GM21786 (cell line): ENCODE measurements at regions not wholly inside any gene's neighbourhood (a gene's known extent, or its start where the extent isn't known, plus 50 kb on each side); places are given as distances from the start of the nearest gene placed in this dataset.
"Not testable (repeated sequence)": the region's sequence is repeated elsewhere in the genome, so short reads cannot be mapped to it uniquely, and the experiment has no call there.

Experiments
- ATAC-seq: cut with Tn5 transposase; IDR thresholded peaks from one replicate; pipeline ENCODE4 v1.9.1; 2021; ENCODE audit not compliant: unreplicated experiment

DNA sequence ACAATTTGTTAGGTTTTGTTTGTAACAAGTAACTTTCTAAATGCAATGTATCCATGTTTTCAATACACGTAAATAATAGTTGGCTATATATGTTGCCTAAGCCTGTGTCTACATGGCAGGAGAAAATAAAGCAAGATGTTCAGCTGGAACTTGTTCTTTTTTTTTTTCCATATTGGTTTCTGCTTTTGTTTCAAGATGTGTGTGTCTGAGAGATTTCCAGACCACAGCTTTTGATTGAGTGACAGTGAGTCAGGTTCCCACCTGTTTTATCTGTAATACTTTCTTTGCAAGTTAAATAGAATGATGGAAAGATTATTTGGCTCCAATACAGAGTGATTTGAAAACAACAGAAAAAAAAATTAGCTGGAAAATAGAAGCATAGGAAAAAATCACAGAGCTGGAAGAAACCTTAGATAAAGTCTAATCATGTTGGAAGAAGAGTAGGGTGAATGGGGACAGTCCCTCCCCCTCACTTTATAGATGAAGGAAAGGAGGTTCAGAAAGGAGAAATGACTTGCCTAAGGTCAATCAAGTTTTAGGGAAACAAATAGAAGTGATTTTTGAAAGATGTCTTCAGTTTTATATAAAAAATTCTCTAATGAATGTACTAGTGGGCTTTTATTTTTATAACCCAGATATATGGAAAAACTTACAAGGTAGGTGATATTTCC lies 150.9 kb upstream of the STMND1 start:
- ATAC-seq, result no peak

DNA sequence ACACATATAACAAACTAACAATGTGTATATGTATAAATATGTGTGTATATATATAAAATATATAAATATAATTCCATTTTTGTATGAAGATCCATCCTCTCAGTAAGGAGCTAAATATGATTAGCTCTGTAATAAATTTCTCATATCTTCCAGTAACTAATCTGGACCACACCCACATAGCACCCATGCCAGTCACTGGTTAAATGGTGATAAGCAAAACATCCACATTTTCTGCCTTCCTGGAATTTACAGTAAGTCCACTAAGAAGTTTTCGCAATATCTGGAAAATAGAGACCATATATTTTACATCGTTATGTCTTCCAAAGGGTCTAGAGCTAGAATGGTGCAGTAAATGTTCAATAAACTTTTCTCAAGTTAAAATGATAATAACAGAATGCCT lies 151.5 kb upstream of the STMND1 start:
- ATAC-seq, result no peak

DNA sequence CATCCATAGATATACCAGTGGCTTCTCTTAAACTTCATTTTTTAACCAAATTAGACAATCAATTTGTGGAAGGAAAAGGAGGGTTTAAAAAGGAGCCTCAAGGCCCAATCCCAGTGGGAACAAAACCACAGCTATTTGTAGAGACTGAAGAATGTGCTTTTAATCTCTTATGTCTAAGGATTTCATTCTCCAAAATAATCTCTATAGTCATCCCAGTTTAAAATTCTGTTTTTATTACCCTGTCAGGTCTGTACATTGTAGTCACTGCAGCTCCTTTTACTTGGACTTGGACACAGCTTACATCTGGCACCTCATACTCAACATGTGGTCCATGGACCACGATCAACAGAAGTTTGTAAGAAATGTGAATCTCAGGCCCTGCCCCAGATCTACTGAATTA lies 152.1 kb upstream of the STMND1 start:
- no peak for ATAC-seq

DNA sequence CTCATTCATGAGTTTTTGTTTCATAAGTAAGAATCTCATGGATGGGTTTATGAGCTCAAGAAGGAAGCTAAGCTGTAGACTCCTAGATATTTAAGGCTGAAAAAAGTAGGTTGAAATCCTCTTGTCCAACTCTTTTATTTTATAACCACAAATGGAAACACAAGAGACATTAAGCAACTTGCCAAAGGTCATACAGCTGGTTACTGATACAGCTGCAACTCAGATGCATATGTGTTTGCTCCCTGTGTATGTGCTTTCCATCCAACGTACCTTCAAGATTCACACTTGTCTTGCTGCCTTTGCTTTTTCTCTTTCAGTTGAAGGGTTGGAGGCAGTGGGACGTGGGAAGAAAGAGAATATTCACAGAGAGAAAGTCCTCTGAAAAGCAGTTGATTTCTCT lies 153.5 kb upstream of the STMND1 start:
- no peak for ATAC-seq

DNA sequence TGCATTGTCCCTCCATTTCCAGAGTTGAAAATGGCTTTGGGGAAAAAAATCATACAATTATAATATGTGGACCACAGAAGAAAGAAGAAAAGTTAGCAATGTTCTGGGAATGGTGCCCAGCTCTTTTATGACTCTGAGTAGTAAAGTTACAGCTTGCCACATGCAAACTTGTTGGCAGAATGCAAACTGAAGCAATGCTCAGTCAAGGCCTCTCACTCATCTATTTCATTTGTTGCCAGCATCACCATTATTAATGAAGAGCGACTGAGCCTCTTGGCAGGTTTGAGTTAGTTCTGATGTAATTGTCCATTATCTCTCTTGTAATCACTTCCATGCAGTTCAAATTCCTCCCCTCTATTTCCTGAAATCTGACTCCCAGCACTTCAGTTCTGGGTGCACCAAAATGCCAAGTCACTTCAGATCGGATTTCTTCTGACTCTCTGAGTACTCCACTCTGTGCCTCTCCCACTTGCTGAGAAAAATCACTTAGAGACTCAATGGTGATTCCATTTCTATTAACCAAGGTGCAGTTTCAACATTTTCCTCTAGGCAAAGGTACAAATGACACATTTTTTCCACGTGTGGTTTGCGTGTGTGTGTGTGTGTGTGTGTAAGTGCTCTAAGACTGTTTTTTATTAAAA lies 154.4 kb upstream of the STMND1 start:
- no peak for ATAC-seq

DNA sequence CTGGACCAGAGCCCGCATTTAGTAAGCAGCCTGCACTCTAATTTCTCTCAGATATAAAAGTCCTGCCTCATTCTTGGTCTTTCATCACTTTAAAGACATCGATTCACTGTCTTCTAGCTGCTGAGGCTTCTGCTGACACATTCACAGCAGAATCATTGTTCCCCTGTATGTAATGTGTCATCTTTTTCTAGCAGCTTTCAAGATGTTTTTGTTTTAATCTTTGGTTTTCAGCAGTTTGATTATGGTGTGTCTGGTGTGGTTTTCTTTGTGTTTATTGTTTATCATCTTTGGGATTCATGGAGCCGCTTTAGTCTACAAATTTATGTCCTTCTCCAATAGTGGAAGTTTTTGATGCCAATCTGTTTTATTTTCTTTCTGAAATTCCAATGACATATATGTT lies 157.3 kb upstream of the STMND1 start:
- ATAC-seq, result no peak

DNA sequence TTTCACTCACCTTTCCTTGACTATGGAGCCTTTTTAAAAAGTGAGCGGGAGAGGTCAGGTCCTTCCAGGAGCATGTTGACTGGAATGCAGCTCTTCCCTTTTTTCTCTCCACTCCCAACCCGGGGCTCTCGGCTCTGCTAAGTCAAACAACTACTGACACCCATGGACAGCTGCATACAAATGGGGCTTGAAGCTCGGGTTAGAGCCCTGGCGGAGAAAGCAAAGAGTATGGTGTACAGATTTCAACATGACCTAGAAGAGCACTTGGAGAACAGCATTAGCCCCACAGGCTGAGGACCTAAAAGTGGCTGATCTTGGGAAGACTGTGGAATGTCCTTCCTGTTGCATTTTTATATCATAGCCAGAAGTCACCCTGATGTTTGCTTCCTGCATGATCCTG lies 162.0 kb upstream of the STMND1 start:
- no peak for ATAC-seq

DNA sequence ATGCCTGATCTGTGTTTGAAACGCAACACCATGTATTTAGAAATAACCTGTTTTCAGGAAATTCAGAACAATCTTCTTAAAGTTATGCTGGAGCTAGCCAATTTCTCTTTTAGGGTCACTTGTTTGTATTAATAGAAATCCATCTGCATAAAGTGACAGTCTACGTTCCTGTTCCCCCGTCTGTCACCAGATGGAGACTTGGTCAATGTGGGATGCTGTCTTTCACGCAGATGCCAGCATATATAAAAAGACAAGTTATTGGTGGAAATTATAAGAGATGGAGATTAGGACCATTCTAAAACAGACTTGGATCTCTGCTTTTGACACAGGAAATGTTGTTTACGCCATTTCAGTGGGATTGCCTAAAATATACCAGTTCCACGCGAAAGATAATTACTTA lies 162.5 kb upstream of the STMND1 start:
- ATAC-seq, result no peak

DNA sequence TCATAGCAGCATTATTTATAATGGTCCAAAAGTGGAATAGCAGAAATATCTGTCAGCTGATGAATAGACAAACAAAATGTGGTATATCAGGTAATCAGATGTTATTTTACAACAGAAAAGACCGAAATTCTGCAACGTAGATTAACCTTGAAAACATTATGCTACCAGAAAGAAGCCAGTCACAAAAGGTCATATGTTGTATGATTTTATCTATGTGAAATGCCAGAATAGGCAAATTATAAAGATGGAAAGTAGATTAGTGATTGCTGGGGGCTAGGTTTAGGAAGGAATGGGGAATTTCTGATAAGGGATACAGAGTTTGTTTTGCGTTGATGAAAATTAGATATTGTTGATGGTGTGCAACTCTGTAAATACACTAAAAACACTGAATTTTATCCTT lies 165.0 kb upstream of the STMND1 start:
- ATAC-seq, result no peak

DNA sequence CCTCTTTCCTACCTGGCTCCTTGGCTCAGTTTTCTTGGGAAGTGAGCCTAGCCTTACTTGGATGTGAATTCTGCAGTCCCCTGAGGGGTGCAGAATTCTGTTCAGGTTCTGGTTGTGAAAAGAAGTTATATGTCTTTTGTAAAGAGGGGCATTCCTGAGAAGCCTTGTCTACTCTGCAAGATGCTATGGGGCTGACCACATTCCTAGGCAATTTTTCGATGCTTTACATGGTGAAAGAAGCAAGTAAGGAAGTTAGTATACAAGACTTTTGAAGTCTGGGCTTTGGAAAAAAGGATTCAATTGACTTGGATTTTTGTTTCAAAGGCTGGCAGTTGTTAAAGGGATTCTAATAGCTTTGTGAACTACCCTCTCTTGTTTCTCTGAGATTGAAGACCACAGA lies 167.9 kb upstream of the STMND1 start:
- ATAC-seq, result no peak

DNA sequence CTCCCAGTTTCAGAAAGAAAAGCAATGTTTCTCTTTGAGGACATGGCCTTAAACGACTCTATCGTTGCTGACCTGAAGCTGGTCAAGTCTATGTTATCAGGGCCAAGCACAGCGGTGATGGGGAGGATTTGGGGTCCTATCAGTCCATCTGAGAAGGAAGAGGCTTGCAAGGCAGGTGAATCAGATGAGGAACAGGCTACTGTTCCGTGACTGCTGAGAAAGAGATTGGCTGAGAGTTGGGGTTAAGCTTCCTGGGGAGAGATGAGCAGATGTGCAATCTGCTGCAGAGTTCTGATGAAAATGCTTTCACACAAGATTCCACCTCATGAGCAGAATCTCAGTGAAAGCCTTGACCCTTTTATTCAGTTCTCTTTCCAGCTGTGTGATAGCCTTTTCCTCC lies 168.3 kb upstream of the STMND1 start:
- ATAC-seq, result no peak

DNA sequence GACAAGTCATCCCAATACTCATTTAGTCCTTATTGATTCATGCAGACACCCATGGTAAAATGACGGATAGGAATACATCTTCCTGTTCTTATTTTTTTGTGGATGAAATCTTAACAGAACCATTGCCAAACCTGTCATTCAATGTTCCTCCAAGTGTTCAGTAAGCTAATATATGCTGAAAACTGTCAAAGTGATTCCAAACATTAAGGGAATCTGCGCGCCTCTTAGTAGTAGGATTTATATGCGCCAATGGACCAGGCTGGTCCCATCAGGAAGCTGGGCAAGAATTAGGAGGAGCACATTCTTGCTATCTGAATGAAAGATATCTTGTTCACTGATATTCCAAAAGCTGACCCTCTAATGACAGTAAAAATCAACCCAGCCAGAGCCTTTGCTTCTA lies 168.9 kb upstream of the STMND1 start:
- ATAC-seq, result no peak

DNA sequence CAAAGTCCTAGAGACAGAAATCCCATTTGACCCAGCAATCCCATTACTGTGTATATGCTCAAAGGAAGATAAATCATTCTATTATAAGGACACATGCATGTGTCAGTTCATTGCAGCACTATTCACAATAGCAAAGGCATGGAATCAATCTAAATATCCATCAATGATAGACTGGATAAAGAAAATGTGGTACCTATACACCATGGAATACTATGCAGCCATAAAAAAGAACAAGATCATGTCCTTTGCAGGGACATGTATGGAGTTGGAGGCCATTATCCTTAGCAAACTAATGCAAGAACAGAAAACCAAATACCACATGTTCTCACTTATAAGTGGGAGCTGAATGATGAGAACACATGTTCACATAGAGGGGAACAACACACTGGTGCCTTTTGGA lies 169.8 kb upstream of the ATXN1 start:
- ATAC-seq, result not testable (repeated sequence)

DNA sequence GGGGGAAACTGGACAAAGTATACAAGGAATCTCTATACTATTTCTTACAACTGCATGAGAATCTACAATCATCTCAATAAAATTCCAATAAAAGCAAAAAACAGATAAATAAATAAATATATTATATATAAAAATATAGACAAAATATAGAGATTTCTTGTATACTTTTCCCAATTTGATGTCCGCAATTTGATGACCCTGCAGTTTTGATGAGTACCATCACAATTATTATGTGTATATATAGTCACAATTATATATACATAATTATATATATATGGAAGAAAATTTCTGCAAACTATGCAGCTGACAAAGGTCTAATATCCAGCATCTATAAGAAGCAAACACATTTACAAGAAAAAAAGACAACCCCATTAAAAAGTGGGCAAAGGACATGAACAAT lies 169.2 kb upstream of the ATXN1 start:
- no peak for ATAC-seq

DNA sequence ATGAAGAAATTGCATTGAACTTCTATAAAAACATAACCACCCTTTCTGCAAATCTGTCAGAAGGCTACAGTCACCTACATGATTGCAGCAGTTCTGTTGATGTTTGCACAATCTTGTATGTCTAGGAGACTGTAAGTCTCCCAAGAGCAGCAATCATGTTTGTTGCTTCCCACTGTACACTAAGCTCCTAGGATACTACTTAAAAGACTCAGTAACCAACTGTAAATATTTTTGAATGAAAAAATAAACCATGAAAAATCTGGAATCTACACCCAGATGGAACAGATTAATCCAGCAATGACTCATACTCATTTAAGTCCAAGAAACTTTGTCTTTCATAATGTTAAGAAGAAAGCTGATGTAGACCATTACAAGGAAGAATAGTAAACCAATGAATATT lies 168.5 kb upstream of the ATXN1 start:
- no peak for ATAC-seq

DNA sequence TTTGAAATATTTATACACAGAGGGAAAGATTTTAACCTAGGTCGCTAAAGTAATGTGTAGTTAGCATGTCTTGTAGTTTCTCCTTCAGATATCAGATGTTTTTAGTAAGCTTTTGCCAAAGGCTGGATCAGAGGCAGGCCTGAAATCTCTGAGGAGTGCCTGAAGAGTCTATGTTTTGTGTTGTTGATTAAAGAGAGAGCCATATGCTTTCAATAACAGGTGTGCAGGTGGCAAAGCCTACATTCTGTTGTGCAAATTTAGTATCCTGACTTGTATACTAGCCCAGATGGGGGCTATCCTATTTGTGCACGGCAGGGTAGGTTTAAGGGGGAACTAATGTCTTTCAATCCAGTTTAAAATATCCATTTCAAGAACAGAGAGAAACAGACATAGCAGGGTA lies 167.1 kb upstream of the ATXN1 start:
- ATAC-seq, result no peak

DNA sequence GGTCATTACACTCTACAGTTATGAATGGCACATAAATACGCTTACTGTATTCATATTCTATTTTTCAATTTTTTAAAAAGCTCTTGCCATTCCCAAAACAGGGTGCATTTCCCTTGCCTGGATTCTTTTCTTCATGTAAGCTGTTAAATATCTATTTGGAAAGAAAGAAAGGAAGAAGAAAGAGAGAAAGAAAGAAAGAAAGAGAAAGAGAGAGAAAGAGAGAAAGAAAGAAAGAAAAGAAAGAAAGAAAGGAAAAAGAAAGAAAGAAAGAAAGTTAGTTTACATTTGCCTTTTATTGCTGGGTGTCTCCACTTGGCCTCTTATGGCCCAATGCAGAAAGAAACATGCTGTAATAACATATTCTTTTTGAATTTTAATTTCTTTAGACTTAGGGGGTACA lies 165.9 kb upstream of the ATXN1 start:
- no peak for ATAC-seq

DNA sequence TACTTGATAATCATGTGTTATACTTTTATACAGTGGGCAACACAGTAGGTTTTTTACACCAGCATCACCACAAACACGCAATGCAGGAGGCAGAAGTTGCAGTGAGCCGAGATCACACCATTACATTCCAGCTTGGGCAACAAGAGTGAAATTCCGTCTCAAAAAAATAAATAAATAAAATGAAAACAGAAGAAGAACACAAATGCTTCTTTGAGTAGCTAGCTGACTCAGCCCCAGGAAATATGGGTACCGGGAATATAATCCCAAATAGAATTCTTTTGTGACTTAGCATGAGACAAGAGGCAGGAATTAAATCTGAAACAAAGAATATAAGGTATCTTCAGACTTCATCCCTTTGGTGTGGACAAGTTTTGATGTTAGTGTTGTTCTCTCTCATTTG lies 164.2 kb upstream of the ATXN1 start:
- ATAC-seq, result no peak

DNA sequence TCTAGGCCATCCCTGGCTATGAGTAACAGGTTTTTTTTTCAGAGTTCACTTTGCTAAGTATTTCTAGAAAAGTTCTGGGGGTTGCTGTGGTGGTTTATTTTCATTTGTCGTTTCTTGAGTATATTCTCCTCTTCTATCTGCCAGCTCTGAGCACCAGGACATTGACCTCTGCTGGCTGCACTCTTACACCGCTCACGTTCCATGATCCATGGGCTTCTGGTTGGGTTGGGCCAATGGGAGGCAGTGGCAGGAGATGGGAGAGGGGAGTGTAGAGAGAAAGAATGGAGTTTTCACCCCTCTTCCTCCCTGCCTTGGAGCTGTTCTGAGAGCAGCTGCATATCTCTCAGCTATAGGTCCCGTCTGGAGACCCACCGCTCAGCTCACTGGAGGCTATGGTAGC lies 161.0 kb upstream of the ATXN1 start:
- no peak for ATAC-seq

DNA sequence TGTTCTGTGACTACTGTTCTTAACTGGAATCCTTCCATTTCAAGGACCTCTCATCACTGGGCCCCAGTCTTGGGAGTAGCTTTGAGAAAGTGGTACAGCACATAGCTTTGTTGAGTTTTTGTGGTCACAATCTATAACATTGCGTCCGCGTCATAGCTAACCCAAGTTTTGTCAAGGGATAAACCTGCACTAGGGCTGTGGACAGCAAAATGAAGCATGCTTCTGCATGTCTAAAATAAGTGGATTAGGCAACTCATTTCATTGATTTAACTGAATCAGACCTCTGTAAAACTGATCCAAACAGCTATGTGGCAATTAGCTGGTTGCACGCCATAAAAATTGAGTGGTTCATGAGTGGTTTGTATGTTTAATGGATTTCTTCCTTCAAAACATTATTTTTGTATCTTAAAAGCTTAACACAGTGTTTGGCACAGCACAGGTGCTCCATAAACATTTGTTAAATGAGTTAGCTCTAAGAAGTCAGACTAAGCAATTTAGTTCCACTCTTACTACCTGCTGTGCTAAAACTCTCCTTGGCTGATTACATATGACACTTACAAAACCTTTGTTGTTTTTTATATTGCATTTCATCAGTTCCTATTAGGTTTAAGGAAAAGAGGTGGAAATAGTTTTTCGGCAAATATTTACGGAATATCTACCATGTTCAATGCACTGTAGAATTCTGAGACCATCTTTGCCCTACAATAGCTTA lies 160.3 kb upstream of the ATXN1 start:
- ATAC-seq, result no peak

DNA sequence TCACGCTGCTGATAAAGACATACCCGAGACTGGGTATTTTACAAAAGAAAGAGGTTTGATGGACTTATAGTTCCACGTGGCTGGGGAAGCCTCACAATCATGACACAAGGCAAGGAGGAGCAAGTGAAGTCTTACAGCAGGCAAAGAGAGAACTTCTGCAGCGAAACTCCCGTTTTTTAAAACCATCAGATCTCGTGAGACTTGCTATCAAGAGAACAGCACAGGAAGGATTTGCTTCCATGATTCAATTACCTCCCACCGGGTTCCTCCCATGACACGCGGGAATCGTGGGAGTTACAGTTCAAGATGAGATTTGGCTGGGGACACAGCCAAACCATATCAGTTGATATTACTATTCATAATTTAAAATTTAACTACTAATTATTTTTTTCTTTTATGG lies 157.3 kb upstream of the ATXN1 start:
- ATAC-seq, result no peak

DNA sequence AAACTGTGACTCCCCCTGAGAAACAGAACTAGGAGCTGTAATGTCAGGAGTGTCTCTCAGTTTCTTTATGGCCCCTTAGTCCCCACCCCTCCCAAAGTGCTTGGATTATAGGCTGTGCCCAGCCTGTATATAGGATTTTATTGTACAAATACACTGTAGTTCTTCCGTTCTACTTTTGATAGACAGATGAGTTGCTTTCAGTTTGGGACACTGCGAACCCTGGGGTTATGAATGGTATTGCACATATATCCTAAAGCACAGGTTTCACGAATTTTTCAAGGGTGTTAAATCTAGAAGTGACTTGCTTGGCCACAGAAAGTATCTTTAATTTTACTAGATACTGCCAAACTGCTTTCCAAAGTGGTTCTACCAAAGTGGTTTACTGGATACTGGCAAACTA lies 152.9 kb upstream of the ATXN1 start:
- ATAC-seq, result no peak

DNA sequence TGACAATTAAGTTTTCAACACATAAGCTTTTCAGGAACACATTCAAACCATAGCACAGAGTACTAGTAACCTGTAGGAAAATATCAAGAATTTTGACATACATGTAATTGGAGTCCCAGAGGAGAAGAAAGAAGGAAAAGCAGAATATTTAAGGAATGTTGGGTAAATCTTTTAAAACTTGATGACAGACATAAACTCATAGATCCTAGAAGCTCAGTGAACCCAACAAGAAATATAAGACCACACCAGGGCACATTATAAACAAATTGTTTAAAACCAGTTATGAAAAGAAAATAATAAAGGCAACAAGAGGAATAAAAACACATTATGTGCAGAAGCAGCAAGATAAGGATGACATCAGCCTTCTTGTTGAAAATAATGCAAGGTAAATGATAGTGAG lies 151.5 kb upstream of the ATXN1 start:
- no peak for ATAC-seq
